ENCODE measurements at regions not wholly inside any gene's neighbourhood (a gene's known extent, or its start where the extent isn't known, plus 50 kb on each side); places are given as distances from the start of the nearest gene placed in this dataset.

DNA sequence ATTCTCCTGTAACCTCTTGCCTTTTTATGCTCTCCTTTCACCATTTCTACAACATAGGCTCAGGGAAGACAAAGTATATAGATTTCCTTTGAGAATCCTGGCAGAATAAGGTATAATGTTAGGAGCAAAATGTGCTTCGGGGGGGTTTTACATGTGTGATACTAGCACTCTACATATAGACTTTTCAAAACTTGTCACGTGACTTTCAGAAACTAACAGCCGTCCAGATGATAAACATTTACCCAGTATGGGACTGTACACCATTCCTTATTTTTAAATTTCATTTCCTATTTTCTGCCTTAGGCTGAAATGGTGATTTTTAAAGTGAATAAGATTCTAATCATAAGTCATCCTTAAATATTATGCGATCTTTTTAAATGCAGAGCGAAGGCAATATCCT is 420.4 kb upstream of the PITX2 start:
- TF ChIP-seq POLR2A (IDR thresholded peaks at IDR 0.05; ENCODE audit: low read depth, low read length) (no peak), FOS (IDR thresholded peaks at IDR 0.05; ENCODE audit: borderline replicate concordance, insufficient read depth, low read length) (no peak), MYC (IDR thresholded peaks at IDR 0.05; ENCODE audit: low read depth, low read length) (no peak)
- TF ChIP-seq, protein P1, sequence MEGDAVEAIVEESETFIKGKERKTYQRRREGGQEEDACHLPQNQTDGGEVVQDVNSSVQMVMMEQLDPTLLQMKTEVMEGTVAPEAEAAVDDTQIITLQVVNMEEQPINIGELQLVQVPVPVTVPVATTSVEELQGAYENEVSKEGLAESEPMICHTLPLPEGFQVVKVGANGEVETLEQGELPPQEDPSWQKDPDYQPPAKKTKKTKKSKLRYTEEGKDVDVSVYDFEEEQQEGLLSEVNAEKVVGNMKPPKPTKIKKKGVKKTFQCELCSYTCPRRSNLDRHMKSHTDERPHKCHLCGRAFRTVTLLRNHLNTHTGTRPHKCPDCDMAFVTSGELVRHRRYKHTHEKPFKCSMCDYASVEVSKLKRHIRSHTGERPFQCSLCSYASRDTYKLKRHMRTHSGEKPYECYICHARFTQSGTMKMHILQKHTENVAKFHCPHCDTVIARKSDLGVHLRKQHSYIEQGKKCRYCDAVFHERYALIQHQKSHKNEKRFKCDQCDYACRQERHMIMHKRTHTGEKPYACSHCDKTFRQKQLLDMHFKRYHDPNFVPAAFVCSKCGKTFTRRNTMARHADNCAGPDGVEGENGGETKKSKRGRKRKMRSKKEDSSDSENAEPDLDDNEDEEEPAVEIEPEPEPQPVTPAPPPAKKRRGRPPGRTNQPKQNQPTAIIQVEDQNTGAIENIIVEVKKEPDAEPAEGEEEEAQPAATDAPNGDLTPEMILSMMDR (IDR thresholded peaks at IDR 0.05; ENCODE audit: extremely low read depth in 1 of 2, insufficient read depth in 1 of 2, low read depth in 1 of 2, low read length in 2 of 2) = no peak
- TF ChIP-seq, protein P2, sequence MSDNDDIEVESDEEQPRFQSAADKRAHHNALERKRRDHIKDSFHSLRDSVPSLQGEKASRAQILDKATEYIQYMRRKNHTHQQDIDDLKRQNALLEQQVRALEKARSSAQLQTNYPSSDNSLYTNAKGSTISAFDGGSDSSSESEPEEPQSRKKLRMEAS (IDR thresholded peaks at IDR 0.05; ENCODE audit: insufficient read depth, insufficient read length) = no peak

Data from endothelial cell of umbilical vein (primary cell).